ENCODE measurements at regions not wholly inside any gene's neighbourhood (a gene's known extent, or its start where the extent isn't known, plus 50 kb on each side); places are given as distances from the start of the nearest gene placed in this dataset.

DNA sequence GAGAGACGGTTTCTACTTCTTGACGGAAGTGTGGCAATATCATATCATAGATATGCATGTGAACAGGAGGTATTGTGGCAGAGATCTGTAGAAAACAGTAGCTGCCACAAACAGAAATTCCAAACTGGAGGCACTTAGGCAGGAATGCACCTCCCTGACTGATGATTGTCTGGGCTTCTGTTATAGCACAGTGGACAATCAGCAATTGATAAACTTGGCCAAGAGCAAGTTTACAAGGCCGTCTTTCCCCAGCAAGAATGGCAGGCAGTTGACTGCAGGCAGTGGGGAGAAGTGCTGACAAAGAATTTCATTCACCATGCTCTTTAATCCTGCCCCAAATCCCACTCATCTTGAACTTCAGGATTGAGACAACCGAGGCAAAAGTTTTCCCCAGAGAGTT lies 114.4 kb upstream of the STOX2 start:
- no peak overlapping the region for H3K4me3 ChIP-seq
- TF ChIP-seq, protein P1, sequence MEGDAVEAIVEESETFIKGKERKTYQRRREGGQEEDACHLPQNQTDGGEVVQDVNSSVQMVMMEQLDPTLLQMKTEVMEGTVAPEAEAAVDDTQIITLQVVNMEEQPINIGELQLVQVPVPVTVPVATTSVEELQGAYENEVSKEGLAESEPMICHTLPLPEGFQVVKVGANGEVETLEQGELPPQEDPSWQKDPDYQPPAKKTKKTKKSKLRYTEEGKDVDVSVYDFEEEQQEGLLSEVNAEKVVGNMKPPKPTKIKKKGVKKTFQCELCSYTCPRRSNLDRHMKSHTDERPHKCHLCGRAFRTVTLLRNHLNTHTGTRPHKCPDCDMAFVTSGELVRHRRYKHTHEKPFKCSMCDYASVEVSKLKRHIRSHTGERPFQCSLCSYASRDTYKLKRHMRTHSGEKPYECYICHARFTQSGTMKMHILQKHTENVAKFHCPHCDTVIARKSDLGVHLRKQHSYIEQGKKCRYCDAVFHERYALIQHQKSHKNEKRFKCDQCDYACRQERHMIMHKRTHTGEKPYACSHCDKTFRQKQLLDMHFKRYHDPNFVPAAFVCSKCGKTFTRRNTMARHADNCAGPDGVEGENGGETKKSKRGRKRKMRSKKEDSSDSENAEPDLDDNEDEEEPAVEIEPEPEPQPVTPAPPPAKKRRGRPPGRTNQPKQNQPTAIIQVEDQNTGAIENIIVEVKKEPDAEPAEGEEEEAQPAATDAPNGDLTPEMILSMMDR (IDR thresholded peaks at IDR 0.05), result no peak
- 79% methylated on average over 4 of the region's 4 CpGs for WGBS

DNA sequence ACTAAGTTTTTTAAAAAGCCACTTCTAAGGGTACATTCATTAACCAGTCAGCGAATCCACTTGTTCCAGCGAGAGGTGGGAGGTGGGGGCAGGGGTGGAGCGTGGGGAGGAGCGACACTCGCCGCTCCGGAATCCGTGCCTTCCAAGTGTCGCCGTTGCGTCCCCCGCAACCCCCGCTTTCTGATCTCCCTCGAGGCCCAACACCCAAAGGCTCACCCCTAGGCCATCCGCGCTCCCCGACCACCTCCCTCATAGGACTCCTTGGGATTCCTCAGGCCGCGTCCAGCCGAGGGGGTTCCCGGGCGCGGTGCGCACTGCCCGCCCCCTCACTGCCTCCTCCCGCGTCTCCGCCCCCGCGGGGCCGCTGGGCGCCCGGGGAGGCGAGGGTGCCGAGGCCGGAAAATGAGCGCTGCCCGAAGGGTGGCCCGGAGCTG lies 108.1 kb upstream of the STOX2 start:
- TF ChIP-seq, protein P1 (IDR thresholded peaks at IDR 0.05), result no peak
- TF ChIP-seq POLR2A (IDR thresholded peaks at IDR 0.05) (no peak), POLR2AphosphoS5 (IDR thresholded peaks at IDR 0.05) (no peak), EP300 (IDR thresholded peaks at IDR 0.05) (no peak)
- H3K4me3 ChIP-seq, result peak overlapping the region; percentile 70
- H3K27ac ChIP-seq, result peak overlapping the region; percentile 76
- H3K9me3 ChIP-seq, result no peaks in the 10 kb centered on the region
- no peaks in the 10 kb centered on the region for H3K36me3 ChIP-seq
- H3K4me1 ChIP-seq, result peaks cover 22% of the 10 kb centered on the region
- peaks cover 18% of the 10 kb centered on the region for H3K27me3 ChIP-seq
- 4% methylated on average over 7 of the region's 39 CpGs for WGBS
- no peak for DNase-seq (ENCODE audit: low spot score in 2 of 2)

More for the DNA sequence above, 114.4 kb upstream of the STOX2 start:
- Histone ChIP-seq H3K4me1 (no peaks in the 10 kb centered on the region), H3K27ac (no peak overlapping the region), H3K9me3 (no peaks in the 10 kb centered on the region), H3K27me3 (no peaks in the 10 kb centered on the region), H3K36me3 (no peaks in the 10 kb centered on the region)
- DNase-seq (ENCODE audit: low spot score in 2 of 2), result no peak

DNA sequence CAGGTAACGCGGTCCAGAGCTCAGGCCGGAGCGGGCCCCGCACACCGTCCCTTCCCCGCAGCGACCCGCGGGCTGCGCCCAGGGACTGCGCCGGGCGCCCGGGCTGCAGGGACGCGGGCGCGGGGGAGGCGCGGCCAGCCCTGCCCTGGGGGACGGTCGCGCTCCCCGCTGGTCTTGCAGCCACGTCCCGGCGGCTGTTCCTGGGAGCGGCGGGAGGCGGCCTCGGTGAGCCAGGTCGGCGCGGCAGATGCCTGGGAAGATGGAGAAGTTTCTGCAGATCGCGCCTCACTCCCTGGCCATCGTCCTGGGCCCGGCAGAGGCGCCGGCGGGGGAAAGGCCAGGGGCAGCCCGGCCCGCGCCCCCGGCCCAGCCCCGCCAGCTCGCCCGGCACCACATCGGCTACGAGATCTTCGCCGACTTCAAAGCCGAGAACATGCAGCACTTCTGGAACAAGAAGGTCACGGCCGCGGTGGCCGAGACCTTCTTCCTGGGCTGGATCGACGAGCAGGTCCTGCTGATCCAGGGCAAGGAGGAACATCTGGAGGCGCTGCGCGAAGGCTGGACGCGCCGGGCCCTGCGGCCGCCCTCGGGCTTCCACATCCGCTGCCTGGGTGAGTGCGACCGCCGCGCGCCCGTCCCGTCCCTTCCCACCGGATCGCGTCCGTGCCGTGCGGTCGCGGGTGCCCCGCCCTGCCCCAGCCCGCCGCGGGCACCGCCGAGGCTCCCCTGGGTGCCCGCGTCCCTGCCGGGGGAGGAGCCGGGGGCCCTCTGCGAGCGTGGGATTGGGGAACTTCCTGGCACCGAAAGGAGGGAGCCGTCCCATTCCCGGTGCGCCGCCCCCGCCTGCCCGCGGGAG lies 107.4 kb upstream of the STOX2 start:
- Histone ChIP-seq H3K36me3 (no peaks in the 10 kb centered on the region), H3K9me3 (no peaks in the 10 kb centered on the region), H3K27me3 (peaks cover 18% of the 10 kb centered on the region), H3K27ac (peak overlapping the region; percentile 76), H3K4me1 (peaks cover 22% of the 10 kb centered on the region), H3K4me3 (peak overlapping the region; percentile 70)
- no peak for DNase-seq (ENCODE audit: low spot score in 2 of 2)
- 1% methylated on average over 16 of the region's 105 CpGs for WGBS
- TF ChIP-seq EP300 (IDR thresholded peaks at IDR 0.05), result no peak
- TF ChIP-seq, protein P1 (IDR thresholded peaks at IDR 0.05), result peak in 1 of 2 donors; percentile 9

DNA sequence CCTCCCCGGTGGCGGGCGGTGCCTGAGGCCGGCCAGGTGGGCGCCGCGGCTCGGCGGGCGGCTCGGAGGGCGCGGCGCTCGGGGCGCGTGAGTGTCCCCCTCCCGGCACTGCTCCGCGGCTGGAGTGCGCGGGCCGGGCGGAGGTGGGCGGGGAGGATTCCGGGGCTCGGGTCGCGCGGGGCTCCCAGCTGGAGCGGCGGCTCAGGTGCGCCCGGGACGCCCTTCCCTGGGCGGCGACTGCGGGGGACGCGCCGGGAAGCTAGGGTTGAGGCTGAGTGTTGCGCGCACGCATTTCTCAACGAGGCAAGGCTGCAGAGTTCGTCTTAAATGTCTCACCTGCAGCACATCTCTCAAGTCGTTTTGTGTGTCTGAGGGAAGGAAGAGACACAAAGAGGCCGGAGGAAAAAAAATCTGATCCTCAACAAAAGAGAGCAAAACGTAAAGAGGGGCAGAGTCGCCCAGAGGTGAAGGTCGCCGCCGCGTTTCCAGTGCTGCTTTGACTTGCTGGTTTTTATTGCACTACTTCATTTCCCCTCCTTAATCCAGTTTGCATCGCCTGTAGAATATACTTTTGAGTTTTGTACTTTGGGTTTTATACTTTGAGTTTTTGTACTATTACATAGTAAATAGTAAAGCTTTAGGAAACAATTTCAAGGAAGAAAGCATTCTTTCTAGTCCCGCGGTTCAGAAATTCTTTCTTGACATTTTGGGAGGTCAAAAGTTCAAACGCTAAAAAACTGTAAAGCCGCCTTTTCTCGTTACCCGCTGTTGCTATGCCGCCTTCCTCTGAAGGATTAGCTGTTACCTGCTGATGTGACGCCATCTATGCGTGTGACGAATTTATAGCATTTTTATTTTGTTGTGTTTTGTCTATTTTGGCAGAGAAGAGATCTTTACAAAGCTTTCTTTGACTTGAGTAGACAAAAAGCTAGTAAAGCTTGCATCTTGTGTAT lies 106.5 kb upstream of the STOX2 start:
- H3K4me1 ChIP-seq, result peaks cover 22% of the 10 kb centered on the region
- 13% methylated on average over 41 of the region's 65 CpGs for WGBS
- no peak for DNase-seq (ENCODE audit: low spot score in 2 of 2)
- no peaks in the 10 kb centered on the region for H3K36me3 ChIP-seq
- TF ChIP-seq POLR2AphosphoS5 (IDR thresholded peaks at IDR 0.05) (no peak), POLR2A (IDR thresholded peaks at IDR 0.05) (no peak), EP300 (IDR thresholded peaks at IDR 0.05) (no peak)
- TF ChIP-seq, protein P1 (IDR thresholded peaks at IDR 0.05), result no peak
- H3K4me3 ChIP-seq, result peak overlapping the region; percentile 70
- H3K27me3 ChIP-seq, result peaks cover 18% of the 10 kb centered on the region
- H3K9me3 ChIP-seq, result no peaks in the 10 kb centered on the region
- H3K27ac ChIP-seq, result peak overlapping the region; percentile 76
